Upper lobe of left lung (tissue), 6 donors: ENCODE measurements at regions not wholly inside any gene's neighbourhood (a gene's known extent, or its start where the extent isn't known, plus 50 kb on each side); places are given as distances from the start of the nearest gene placed in this dataset.
"Not testable (repeated sequence)": the region's sequence is repeated elsewhere in the genome, so short reads cannot be mapped to it uniquely, and the experiment has no call there.

Source experiments
- ATAC-seq, 2 donors: fragments of 200-7000 bp; cut with Tn5 transposase; one replicate each; pipeline ENCODE4 v1.9.1; 2022; ENCODE audit warnings: mild to moderate bottlenecking in 2 of 2, moderate library complexity in 2 of 2; ENCODE audit not compliant: low FRiP score in 2 of 2
- DNase-seq, 2 donors: peaks; one replicate each; pipeline ENCODE4 v3.0.0-alpha.2; 2019 to 2020
- H3K27ac ChIP-seq, 4 donors: fragments of 200-600 bp; sonication (generic); one replicate each; pipeline ENCODE4 v1.5.1; 2016 to 2019
- H3K27me3 ChIP-seq, 4 donors: fragments of 200-600 bp; sonication (generic); one replicate each; pipeline ENCODE4 v1.5.1; 2017 to 2019
- H3K36me3 ChIP-seq, 4 donors: fragments of 200-600 bp; sonication (generic); one replicate each; pipeline ENCODE4 v1.5.1; 2016 to 2019
- H3K4me1 ChIP-seq, 4 donors: fragments of 200-600 bp; sonication (generic); one replicate each; pipeline ENCODE4 v1.5.1; 2018 to 2019
- H3K4me3 ChIP-seq, 4 donors: fragments of 200-600 bp; sonication (generic); one replicate each; pipeline ENCODE4 v1.5.1; 2017 to 2019; ENCODE audit warnings: mild to moderate bottlenecking in 2 of 4, moderate library complexity in 1 of 4
- H3K9me3 ChIP-seq, 4 donors: fragments of 200-600 bp; sonication (generic); one replicate each; pipeline ENCODE4 v1.5.1; 2018 to 2019
- WGBS, 2 donors: methylation state at CpG; one replicate each; pipeline ENCODE4 v1.1.5; 2017 to 2018; 5-methylcytosine and 5-hydroxymethylcytosine counted together
- donor health status: DM: no; HTN: no; CAD: no; lungs with moderate emphysema.
- donor health status: DM: no; HTN: yes; CAD: no; lungs with severe emphysema.

GRCh38 chr6:60365901-60366300 lies 1920.1 kb downstream of the KHDRBS2 start:
- not testable (repeated sequence) for H3K4me3 ChIP-seq, H3K36me3 ChIP-seq, H3K27ac ChIP-seq, H3K9me3 ChIP-seq, H3K27me3 ChIP-seq, ATAC-seq, H3K4me1 ChIP-seq, DNase-seq

GRCh38 chr6:60342411-60343008 lies 1943.5 kb downstream of the KHDRBS2 start:
- H3K27me3 ChIP-seq, H3K27ac ChIP-seq, DNase-seq, H3K4me1 ChIP-seq, H3K9me3 ChIP-seq, ATAC-seq, H3K36me3 ChIP-seq, H3K4me3 ChIP-seq: not testable (repeated sequence)

- H3K36me3 ChIP-seq, H3K4me3 ChIP-seq, H3K4me1 ChIP-seq, H3K27ac ChIP-seq, H3K27me3 ChIP-seq, ATAC-seq, H3K9me3 ChIP-seq, DNase-seq: not testable (repeated sequence)
- 92 to 100% methylated on average over 2 of the region's 2 CpGs for WGBS, 2 donors
Observed at GRCh38 chr6:60338328-60339071, 1947.5 kb downstream of the KHDRBS2 start.

GRCh38 chr6:60335124-60335523 lies 1950.9 kb downstream of the KHDRBS2 start:
- not testable (repeated sequence) for ATAC-seq, H3K4me1 ChIP-seq, H3K9me3 ChIP-seq, DNase-seq, H3K4me3 ChIP-seq, H3K36me3 ChIP-seq, H3K27ac ChIP-seq, H3K27me3 ChIP-seq
- 96 to 97% methylated on average over 2 of the region's 2 CpGs for WGBS, 2 donors

DNA sequence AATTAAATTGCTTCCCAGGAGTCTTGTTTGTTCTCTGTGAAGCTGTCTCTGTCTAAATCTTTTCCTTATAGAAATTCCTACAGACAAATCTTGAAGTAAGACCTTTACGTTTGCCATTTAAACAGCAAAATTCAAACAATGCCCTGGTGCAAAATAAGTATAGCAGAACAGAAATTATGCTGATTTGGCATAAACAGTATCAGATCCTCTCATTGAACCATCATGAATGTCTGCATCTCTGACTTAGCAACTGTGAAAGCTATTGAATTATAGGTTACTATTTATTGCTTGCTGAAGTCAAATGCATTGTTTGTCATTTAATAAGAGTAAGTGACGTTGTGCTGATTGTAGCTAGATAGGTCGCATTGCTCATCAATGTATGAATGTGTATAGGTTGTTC lies 1952.3 kb downstream of the KHDRBS2 start:
- not testable (repeated sequence) for H3K9me3 ChIP-seq, DNase-seq, H3K4me1 ChIP-seq, ATAC-seq, H3K36me3 ChIP-seq, H3K27me3 ChIP-seq, H3K27ac ChIP-seq, H3K4me3 ChIP-seq
- 84 to 91% methylated on average over 3 of the region's 3 CpGs for WGBS, 2 donors

DNA sequence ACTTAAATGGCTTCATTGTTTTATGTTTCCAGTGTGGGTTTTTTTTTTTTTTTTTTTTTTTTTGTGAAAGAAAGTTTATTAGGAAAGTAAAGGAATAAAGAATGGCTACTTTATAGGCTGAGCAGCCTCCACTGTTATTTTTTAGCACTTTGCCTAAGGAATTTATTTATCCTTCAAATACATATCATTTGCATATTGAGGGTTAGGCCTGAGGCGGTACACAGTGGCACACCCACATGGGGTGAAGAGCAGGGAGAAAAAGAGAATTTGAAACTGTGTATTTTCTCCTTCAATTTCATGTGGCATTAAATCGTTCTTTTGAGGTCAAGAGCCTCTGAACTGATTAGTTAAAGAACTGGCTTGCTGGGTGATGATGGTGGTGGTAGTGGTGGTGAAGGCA lies 1977.1 kb downstream of the KHDRBS2 start:
- H3K4me1 ChIP-seq, H3K4me3 ChIP-seq, H3K27me3 ChIP-seq, ATAC-seq, H3K9me3 ChIP-seq, H3K36me3 ChIP-seq, H3K27ac ChIP-seq, DNase-seq: not testable (repeated sequence)
- WGBS, 2 donors, result 86 to 88% methylated on average over 2 of the region's 2 CpGs
